ENCODE measurements at regions not wholly inside any gene's neighbourhood (a gene's known extent, or its start where the extent isn't known, plus 50 kb on each side); places are given as distances from the start of the nearest gene placed in this dataset.

GRCh38 chr3:59423707-59424106 lies 373.9 kb upstream of the CFAP20DC start:
- Mint-ChIP-seq H3K4me3 (ENCODE audit: low read depth, unreplicated experiment) (no peak overlapping the region), H3K9me3 (ENCODE audit: low read depth, unreplicated experiment) (peaks cover under 1% of the 10 kb centered on the region), H3K36me3 (ENCODE audit: insufficient read depth, unreplicated experiment) (no peaks in the 10 kb centered on the region), H3K4me1 (ENCODE audit: low read depth, unreplicated experiment) (no peaks in the 10 kb centered on the region), H3K27me3 (ENCODE audit: unreplicated experiment) (no peaks in the 10 kb centered on the region), H3K27ac (ENCODE audit: unreplicated experiment) (no peak overlapping the region)
- DNase-seq, result no peak
- CTCF ChIA-PET, result no interaction called here
- intact Hi-C loops (cut with micrococcal nuclease; ENCODE audit: unreplicated experiment), result loop anchor here (10.0 kb wide), 1 partner anchor 1961 kb away; no protein-coding TSS in a partner anchor
- BruUV-seq (replicated peaks), result no TSS peak
- TF ChIP-seq CTCF (IDR thresholded peaks at IDR 0.05; ENCODE audit: unreplicated experiment), result no peak

GRCh38 chr3:59422312-59422711 lies 372.5 kb upstream of the CFAP20DC start:
- H3K9me3 Mint-ChIP-seq (ENCODE audit: low read depth, unreplicated experiment), result no peaks in the 10 kb centered on the region
- H3K27me3 Mint-ChIP-seq (ENCODE audit: unreplicated experiment), result no peaks in the 10 kb centered on the region
- H3K4me3 Mint-ChIP-seq (ENCODE audit: low read depth, unreplicated experiment), result no peak overlapping the region
- BruUV-seq (replicated peaks), result no TSS peak
- H3K36me3 Mint-ChIP-seq (ENCODE audit: insufficient read depth, unreplicated experiment), result no peaks in the 10 kb centered on the region
- no peak overlapping the region for H3K27ac Mint-ChIP-seq (ENCODE audit: unreplicated experiment)
- intact Hi-C loops (cut with micrococcal nuclease; ENCODE audit: unreplicated experiment), result loop anchor here (10.0 kb wide), 1 partner anchor 1962 kb away; no protein-coding TSS in a partner anchor
- TF ChIP-seq CTCF (IDR thresholded peaks at IDR 0.05; ENCODE audit: unreplicated experiment), result no peak
- CTCF ChIA-PET, result no interaction called here
- H3K4me1 Mint-ChIP-seq (ENCODE audit: low read depth, unreplicated experiment), result no peaks in the 10 kb centered on the region
- no peak for DNase-seq

- no peaks in the 10 kb centered on the region for H3K36me3 Mint-ChIP-seq (ENCODE audit: insufficient read depth, unreplicated experiment)
- no peak for DNase-seq
- BruUV-seq (replicated peaks), result no TSS peak
- TF ChIP-seq CTCF (IDR thresholded peaks at IDR 0.05; ENCODE audit: unreplicated experiment), result no peak
- H3K27me3 Mint-ChIP-seq (ENCODE audit: unreplicated experiment), result peaks cover 4% of the 10 kb centered on the region
- peaks cover 7% of the 10 kb centered on the region for H3K9me3 Mint-ChIP-seq (ENCODE audit: low read depth, unreplicated experiment)
- intact Hi-C loops (cut with micrococcal nuclease; ENCODE audit: unreplicated experiment), result no loop called here
- no peak overlapping the region for H3K4me3 Mint-ChIP-seq (ENCODE audit: low read depth, unreplicated experiment)
- CTCF ChIA-PET, result no interaction called here
- no peak overlapping the region for H3K27ac Mint-ChIP-seq (ENCODE audit: unreplicated experiment)
- no peaks in the 10 kb centered on the region for H3K4me1 Mint-ChIP-seq (ENCODE audit: low read depth, unreplicated experiment)
Measured at GRCh38 chr3:59418836-59419235, 369.0 kb upstream of the CFAP20DC start.

GRCh38 chr3:59412516-59412915 lies 362.7 kb upstream of the CFAP20DC start:
- Mint-ChIP-seq H3K27ac (ENCODE audit: unreplicated experiment) (no peak overlapping the region), H3K9me3 (ENCODE audit: low read depth, unreplicated experiment) (peaks cover 9% of the 10 kb centered on the region), H3K27me3 (ENCODE audit: unreplicated experiment) (peaks cover 13% of the 10 kb centered on the region), H3K4me1 (ENCODE audit: low read depth, unreplicated experiment) (no peaks in the 10 kb centered on the region), H3K4me3 (ENCODE audit: low read depth, unreplicated experiment) (no peak overlapping the region), H3K36me3 (ENCODE audit: insufficient read depth, unreplicated experiment) (no peaks in the 10 kb centered on the region)
- DNase-seq, result no peak
- intact Hi-C loops (cut with micrococcal nuclease; ENCODE audit: unreplicated experiment), result no loop called here
- TF ChIP-seq CTCF (IDR thresholded peaks at IDR 0.05; ENCODE audit: unreplicated experiment), result no peak
- BruUV-seq (replicated peaks), result no TSS peak
- CTCF ChIA-PET, result no interaction called here

Measured in Calu3 (cell line).